ENCODE measurements at regions not wholly inside any gene's neighbourhood (a gene's known extent, or its start where the extent isn't known, plus 50 kb on each side); places are given as distances from the start of the nearest gene placed in this dataset.

DNA sequence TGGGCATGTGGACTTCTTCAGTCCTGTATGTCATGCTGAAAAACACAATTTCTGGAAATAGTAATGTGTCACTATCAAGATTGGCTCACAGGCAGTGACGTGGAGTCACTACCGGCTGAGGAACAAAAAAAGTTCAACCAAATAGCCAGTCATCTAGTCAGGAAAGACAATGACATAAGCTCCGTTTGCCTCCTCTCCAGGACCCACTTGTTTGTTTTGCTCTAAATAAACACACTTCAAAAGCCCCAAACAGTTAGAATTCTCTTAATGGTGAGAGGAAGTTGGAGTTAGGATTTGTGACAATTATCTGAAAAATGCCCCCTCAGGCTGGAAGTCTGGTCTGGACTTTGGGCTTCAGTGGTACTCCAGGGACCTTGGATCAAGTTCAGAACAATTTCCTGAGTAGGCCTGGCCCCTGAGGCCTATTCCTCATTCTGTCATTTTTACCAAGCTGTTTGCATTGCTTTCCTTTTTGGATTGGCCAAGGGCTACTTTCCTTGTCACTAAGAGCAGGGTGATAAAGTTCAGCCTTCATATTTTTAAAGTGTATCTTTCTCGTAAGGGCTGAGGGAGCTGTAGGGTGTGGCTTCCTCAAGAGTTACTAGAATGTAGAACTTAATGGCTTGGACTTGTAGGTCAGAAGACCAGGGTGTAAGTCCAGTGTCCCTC is 98.9 kb downstream of the EOMES start:
- no peak overlapping the region for H3K27ac Mint-ChIP-seq
- Histone ChIP-seq H2BK120ac (ENCODE audit: low read depth, low read length, poor library complexity, severe bottlenecking) (no peak overlapping the region), H3K18ac (ENCODE audit: insufficient read length, low read depth, low read length) (no peak overlapping the region), H2BK12ac (ENCODE audit: insufficient read length, low read depth, low read length) (no peak overlapping the region), H2BK15ac (ENCODE audit: low read depth, low read length) (no peak overlapping the region), H3K4me2 (ENCODE audit: insufficient read depth, insufficient read length, low read length) (no peak overlapping the region), H4K20me1 (ENCODE audit: control insufficient read depth, insufficient read depth, insufficient read length) (no peaks in the 10 kb centered on the region), H3K14ac (ENCODE audit: insufficient read depth, low read length) (no peak overlapping the region), H3K56ac (ENCODE audit: insufficient read length, low read depth, low read length) (no peak overlapping the region), H3K4ac (ENCODE audit: low read depth, low read length) (no peak overlapping the region), H3K9me3 (ENCODE audit: control insufficient read depth, low read depth, low read length) (no peaks in the 10 kb centered on the region), H4K8ac (replicated peaks; ENCODE audit: insufficient read length, low read depth, low read length) (no peak overlapping the region), H3K79me2 (ENCODE audit: insufficient read depth, low read length) (no peaks in the 10 kb centered on the region), H3K4me1 (ENCODE audit: insufficient read depth, low read length) (no peaks in the 10 kb centered on the region), H2BK5ac (ENCODE audit: insufficient read length, low read length) (no peak overlapping the region), H3K9ac (ENCODE audit: extremely low read depth, insufficient read length, low read length) (no peak overlapping the region), H3K79me1 (ENCODE audit: insufficient read depth, low read depth, low read length, poor library complexity, severe bottlenecking) (no peaks in the 10 kb centered on the region), H4K5ac (ENCODE audit: insufficient read length, low read depth, low read length) (no peak overlapping the region), H3K27me3 (ENCODE audit: insufficient read depth, low read length) (no peaks in the 10 kb centered on the region), H3T11ph (ENCODE audit: low read length) (no peak overlapping the region), H2AK5ac (ENCODE audit: insufficient read length, low read length) (no peak overlapping the region), H4K91ac (ENCODE audit: insufficient read length, low read depth, low read length) (no peak overlapping the region), H3K23ac (ENCODE audit: insufficient read length, low read depth, low read length) (no peak overlapping the region), H2AFZ (ENCODE audit: low read length) (no peak overlapping the region), H2BK20ac (ENCODE audit: low read depth, low read length, poor library complexity, severe bottlenecking) (no peak overlapping the region), H3K27ac (ENCODE audit: insufficient read length, low read depth, low read length) (no peak overlapping the region), H3K23me2 (ENCODE audit: insufficient read length, low read depth, low read length, poor library complexity, severe bottlenecking) (no peaks in the 10 kb centered on the region)
- peaks cover 0 to 2% (median 0%) of the 10 kb centered on the region in 3 experiments; a peak in 2 of 7 replicates for H3K36me3 Mint-ChIP-seq (ENCODE audit: insufficient read depth in 1 of 3, low read depth in 3 of 3)
- no peak for DNase-seq
- TF ChIP-seq CTCF (conservative IDR thresholded peaks at IDR 0.05): no peak
- WGBS (ENCODE audit: extremely low coverage, insufficient read length, low lambda C conversion rate): no CpG with 5 or more reads among the region's 4 CpGs
- no peak overlapping the region for H3K4me3 Mint-ChIP-seq
- H3K27me3 Mint-ChIP-seq (ENCODE audit: low read depth): no peaks in the 10 kb centered on the region; the same call in 1 of the 2 replicates
- peaks cover 0 to 7% of the 10 kb centered on the region in 2 experiments; a peak in 1 of 5 replicates for H3K9me3 Mint-ChIP-seq
- peaks cover 6 to 7% of the 10 kb centered on the region in 2 experiments; a peak in 3 of 4 replicates for H3K4me1 Mint-ChIP-seq
